GM21381 (cell line): ENCODE measurements at regions not wholly inside any gene's neighbourhood (a gene's known extent, or its start where the extent isn't known, plus 50 kb on each side); places are given as distances from the start of the nearest gene placed in this dataset.

Experiments
- ATAC-seq: cut with Tn5 transposase; IDR thresholded peaks from one replicate; pipeline ENCODE4 v1.9.1; 2021; ENCODE audit warnings: mild to moderate bottlenecking, moderate library complexity; ENCODE audit not compliant: unreplicated experiment

DNA sequence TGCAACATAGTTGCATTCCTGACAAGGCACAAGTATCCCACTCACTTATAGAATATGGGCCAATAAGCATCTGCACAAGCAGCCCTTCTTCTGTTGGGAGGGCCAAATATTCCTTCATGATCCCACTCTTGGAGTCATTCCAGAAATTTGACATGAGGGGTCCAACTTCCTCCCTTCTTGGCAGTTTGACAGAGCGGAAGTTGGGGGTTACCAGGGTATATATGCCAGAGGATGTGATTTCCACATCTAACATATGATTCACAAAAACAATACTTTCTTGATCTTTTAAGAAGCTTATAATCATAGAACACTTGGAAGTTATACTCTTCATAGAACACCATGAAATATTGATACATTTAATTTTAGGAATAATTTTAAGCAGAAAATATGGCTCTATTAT, 100.9 kb upstream of the CRBN start:
- no peak for ATAC-seq

DNA sequence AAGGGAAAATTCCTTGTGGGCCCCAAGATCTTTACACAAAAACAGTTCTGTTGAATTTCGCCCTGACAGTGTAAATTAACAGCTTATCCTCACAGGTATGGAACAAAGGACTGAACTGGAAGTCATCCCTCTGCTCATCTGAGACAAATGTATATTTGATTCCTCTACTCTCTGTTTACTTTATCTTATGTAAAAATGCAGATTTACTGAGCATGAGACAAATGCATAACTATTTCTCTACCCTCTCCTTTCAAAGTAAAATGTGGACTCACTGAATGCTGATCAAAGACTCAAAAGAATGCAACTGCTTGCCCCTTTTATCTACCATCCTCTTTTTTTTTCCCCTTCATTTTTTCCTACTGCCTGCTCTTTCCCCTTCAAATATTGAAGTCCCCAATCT, 98.6 kb upstream of the CRBN start:
- no peak for ATAC-seq

DNA sequence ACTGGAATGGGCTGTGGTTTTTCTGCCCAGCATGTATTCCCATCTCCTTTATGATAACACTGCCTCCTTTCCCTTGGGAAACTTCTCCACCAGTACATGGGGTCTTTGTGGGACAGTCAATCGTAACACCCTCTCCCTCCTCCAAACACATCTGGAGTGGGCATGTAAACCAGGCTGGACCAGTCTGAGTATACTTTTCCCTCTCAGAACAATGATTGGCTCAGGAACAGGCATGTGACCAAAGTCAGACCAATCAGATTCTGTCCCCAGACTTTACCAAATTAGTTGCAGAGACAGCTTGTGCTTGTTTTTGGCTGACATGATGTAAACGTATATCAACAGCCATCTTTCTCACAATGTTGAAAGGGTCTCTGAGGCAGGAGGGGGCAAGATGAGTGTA, 97.1 kb upstream of the CRBN start:
- no peak for ATAC-seq

DNA sequence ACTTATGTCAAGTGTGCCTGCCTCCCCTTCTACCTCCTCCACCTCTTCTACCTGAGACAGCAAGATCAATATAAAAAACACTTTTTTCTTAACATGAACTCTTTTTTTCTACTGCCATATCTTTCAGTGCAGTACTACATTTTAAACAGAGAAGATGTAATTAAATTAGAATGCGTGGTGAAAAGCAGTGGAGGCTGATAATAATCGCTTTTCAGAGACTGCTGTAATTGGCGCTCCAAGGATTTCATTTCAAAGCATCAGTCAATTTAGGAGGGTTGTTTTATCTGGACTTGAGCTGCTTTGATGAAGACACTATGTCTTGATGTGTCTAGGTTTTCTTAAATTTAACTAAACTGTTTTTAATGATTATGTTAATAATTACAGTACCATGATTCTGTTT, 85.3 kb upstream of the CRBN start:
- no peak for ATAC-seq

DNA sequence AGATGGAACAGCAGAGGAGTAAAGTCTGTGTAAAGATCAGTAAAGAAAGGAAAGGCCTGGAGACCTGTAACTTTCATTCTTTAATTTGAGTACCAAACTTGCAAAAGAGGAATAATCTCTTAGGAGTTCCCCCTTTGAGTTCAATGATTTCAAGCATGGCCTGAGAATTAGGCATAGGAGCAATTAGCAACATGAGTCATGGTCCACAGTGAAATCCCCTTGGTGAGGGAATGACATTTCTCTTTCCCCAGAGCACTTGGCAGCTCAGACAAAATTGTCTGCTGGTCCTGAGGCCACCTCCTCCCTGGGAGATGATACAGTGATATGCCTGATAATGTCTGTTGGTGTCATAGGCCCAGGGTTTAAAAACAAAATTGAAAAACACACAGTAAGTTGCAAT, 81.4 kb upstream of the CRBN start:
- ATAC-seq: no peak

DNA sequence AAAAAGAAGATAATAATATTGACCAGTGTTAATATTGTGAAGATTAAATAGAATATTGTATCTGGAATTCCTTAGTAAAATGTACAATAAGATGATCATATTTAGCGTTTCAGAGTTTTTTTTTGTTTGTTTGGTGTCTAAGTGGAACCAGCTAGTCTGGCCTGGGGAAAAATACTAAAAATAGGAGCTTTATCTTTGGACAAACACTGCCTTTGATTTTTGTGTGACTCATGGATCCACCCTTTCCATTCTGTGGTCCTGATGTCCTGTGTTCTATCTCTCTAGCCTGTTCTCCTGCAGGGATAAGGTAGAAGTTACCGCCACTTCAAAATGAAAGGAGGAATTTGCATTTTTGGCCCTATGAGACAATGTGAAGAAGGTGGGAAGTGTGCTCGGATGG, 79.7 kb upstream of the CRBN start:
- no peak for ATAC-seq

DNA sequence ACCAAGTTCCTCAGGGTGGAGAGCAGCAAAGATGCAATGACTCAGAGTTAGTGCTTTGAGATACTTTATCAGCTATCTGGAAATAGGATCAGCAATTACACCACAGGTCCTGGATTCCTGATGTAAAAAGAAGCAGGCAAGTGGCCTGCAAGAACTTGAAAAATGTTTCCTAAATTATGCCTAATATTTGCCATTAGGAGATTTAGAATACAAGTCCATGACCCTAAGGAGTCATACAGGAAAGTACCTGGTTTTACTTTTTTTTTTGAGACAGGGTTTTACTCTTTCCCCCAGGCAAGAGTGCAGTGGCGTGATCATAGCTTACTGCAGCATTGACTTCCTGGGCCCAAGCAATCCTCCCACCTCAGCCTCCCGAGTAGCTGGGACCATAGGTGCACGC, 78.8 kb upstream of the CRBN start:
- ATAC-seq: no peak

DNA sequence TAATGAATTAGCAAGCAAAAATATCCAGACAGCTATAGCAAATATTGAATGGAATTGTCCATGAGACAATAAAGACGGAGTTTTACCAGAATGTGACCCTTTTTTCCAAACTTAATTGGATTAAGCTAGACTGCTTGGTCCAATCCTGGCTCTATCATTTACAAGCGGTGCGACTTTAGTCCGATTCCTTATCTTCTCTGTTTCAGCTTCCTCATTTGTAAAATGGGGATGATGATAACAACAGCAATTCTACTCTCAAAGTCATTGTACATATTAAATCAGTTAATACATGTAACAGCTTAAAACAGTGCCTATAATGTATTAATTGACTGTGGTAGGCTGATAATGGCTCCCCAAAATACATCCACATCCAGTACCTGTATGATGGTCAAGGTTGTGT, 62.1 kb upstream of the CRBN start:
- no peak for ATAC-seq

DNA sequence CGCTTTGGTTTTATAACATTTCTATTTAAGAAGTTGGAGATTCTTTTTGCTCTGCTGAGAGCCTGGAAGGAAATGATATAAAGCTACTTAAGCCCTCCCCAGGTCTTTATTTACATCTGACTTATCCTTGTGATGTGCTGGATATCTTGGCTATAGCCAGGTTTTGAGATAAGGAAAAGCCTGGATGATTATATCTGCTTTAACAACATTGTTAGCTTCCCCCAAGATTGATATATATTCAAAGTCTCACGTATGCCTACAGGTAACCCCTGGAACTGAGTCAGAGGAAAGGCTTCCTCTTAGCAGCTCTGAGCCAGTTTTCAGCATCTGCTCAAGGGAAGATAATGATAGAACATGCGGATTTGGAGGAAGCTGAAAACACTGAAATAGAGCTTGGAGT, 61.5 kb upstream of the CRBN start:
- no peak for ATAC-seq

DNA sequence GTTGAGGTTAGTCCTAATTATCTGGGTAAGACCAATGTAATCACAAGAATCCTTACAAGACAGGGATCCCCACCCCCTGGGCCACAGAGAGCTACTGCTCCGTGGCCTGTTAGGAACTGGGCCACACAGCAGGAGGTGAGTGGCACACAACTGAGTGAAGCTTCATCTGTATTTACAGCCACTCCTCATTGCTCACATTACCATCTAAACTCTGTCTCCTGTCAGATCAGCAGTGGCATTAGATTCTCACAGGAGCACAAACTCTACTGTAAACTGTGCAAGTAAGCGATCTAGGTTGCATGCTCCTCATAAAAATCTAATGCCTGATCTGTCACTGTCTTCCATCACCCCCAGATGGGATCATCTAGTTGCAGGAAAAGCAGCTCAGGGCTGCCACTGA, 58.5 kb upstream of the CRBN start:
- no peak for ATAC-seq

DNA sequence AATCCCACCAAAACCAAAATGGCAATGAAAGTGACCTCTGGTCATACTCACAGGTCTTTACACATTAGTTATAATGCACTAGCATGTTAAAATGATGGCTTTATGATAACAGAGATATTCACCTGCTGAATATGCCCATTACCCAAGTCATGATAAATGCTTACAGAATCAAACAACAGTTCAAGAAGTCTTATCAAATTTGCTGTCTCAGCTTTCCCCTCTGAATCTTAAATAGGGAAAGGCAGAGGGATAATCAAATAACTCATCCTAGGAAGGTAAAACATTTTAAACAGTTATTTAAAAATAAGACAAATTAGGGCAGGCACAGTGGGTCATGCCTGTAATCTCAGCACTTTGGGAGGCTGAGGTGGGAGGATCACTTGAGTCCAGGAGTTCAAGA, 52.8 kb upstream of the CRBN start:
- ATAC-seq: no peak
